Daoy (cell line): ENCODE measurements at regions not wholly inside any gene's neighbourhood (a gene's known extent, or its start where the extent isn't known, plus 50 kb on each side); places are given as distances from the start of the nearest gene placed in this dataset.
"Not testable (repeated sequence)": the region's sequence is repeated elsewhere in the genome, so short reads cannot be mapped to it uniquely, and the experiment has no call there.

Experiments
- DNase-seq: peaks from one replicate; pipeline ENCODE4 v3.0.0-alpha.2; 2015; ENCODE audit warnings: low read depth

DNA sequence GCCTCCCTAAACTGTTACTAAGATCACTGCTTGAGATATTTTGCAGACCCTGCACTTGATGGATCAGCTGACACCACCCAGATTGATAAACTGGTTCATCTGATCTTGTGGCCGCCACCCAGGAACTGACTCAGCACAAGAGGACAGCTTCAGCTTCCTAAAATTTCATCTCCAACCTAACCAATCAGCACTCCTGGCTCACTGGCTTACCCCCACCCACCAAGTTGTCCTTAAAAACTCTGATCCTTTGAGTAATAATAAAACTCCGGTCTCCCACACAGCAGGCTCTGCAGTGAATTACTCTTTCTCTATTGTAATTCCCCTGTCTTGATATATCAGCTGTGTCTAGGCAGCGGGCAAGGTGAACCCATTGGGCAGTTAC is 174.8 kb downstream of the UTP18 start:
- no peak for DNase-seq

- DNase-seq = peak; percentile 38
Measured at GRCh38 chr17:51435641-51436091, 175.3 kb downstream of the UTP18 start.

- no peak for DNase-seq
Measured at GRCh38 chr17:51439395-51440229, 179.3 kb downstream of the UTP18 start.

- DNase-seq = no peak
Measured at GRCh38 chr17:51441431-51441830, 181.1 kb downstream of the UTP18 start.

- DNase-seq = no peak
Measured at GRCh38 chr17:51442088-51442865, 181.9 kb downstream of the UTP18 start.

DNA sequence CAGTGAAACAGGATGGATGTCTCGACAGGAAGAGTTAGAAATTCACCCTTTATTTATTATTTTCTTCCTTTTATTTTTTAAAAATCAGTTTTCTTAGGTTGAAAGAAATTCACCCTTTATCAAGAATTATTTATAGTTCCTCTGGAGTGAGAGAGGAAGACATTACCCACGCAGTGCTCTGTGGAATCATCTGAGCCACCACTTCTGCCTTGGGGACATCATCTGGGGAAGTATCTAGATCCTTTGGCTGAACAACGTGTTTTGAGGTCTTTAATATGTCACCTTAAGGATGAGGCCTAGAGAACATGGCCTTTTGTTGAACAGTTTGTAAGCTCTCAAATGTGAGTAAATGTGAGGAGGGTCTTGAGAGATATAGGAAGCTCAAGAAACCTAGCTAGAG is 183.3 kb downstream of the UTP18 start:
- DNase-seq = no peak

- no peak for DNase-seq
Measured at GRCh38 chr17:51445946-51446345, 185.6 kb downstream of the UTP18 start.

DNA sequence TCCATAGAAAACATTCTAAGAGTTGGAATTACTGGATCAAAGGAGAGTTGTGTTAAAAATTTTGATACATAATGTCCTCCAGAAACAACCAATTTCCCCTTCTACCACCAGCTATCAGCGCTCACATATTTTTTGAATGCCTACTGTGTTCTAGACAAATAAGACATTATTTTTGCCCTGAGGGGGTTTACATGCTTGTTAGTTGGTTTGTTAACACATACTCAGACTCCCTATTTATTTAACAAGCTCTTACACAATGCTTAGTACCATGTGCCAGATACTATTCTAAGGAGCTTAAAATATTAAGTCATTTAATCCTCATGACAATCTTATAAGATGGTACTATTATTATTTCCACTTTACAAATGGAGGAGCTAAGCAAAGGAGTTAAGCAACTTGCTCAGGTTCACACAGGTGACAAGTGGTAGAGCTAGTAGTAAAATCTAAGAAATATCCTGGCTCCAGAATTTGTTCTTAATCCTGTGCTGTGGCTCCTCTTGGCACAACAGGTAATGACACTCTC is 194.2 kb downstream of the UTP18 start:
- DNase-seq = no peak

- DNase-seq = no peak
Measured at GRCh38 chr17:51455211-51455610, 194.9 kb downstream of the UTP18 start.

DNA sequence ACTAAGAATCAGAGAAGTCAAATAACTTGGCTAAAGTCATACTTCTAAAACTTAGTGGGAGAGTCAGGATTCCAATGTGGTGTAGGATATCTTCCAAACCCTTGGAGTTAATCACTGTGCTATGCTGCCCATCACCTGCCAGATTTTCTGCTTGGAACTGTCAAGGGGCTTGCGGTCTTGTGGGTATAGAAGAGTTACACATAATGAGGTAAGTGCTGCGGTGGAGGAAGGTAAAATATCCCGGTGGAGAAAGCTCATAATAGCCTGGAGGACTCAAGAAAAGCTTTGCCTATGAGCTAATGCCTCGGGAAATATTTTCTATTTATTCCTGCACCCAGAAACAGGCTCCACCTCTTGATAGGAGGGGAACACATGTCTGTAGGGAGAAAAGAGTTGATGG is 195.6 kb downstream of the UTP18 start:
- peak; percentile 32 for DNase-seq

DNA sequence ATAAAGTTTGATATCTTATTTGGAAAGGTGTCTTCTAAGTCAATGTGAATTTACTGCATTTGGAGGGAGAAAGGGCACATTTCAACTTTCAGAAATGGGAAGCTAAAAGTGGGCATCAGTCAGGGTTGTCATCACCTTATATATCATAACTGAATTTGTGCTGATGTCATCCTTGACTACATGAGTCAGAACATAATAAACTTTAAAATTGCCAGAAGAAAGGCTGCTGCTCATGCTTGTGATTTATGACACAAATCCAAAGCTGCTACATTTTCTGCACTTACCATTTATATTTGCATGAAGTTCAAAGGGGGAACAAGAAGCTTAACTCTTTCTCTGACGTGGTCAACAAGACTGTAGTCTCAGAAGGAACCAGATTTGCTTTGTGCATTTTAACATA is 196.6 kb downstream of the UTP18 start:
- no peak for DNase-seq

- DNase-seq = peak; percentile 43
Measured at GRCh38 chr17:51461578-51462004, 201.2 kb downstream of the UTP18 start.

DNA sequence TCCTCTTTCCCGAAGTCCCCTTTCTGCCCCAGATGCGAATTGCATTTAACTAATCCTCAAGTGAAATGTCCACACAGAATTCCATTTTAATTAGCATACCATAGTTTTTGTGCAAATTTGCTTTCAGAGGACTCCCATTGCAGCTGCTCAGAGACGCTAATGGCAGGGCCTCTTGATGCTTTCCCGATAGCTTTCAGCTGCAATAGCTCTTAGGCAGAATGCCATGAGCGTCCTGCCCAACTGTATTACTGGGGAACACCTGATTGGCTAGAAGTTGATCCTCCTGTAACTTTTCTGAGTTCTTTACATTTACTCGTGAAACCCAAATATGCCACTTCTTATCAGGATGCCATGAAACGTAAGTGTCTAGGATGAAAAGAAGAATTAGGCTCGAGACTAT is 203.0 kb downstream of the UTP18 start:
- DNase-seq = no peak

DNA sequence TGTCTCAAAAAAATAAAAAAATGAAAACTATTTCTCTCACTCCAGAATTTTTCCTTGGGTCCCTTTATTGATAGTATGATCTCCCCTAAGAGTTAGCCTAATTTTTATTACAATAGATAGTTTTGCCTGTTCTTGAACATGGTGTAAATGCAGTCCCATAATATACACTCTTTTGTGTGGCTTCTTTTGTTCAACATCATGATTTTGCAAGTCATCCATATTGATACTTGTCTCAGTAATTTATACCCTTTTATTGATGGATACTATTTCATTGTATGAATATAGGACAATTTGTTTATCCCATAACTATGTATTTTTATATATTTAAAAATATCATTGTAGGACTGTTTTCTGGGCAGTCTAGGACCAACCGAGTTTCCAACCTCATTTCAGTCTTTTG is 207.0 kb downstream of the UTP18 start:
- no peak for DNase-seq

- DNase-seq = no peak
Measured at GRCh38 chr17:51472670-51473205, 212.4 kb downstream of the UTP18 start.

- no peak for DNase-seq
Measured at GRCh38 chr17:51474764-51475163, 214.4 kb downstream of the UTP18 start.

GRCh38 chr17:51475730-51476129 is 215.4 kb downstream of the UTP18 start:
- DNase-seq = no peak

- no peak for DNase-seq
Measured at GRCh38 chr17:51479303-51479702, 219.0 kb downstream of the UTP18 start.

DNA sequence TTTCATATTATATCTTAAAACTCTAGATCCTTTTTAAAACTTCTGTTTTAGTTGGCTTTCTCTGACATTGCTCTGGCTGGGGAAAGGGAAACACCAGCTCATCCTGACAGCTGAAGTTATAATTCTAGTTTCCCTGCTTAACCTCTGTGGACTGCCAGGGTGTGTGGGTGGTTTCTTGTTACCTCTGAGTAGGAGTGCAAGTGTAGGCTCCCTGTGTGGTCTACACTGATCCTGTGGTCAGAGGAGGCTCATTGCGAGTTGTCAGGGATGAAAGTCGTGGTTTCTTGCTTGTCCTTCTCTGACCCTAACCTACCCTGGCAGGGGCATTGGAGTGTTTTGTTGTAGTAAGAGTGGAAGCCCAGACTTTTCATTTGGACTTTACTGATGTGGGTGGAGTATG is 221.0 kb downstream of the UTP18 start:
- no peak for DNase-seq

- DNase-seq = not testable (repeated sequence)
Measured at GRCh38 chr17:51482248-51482647, 221.9 kb downstream of the UTP18 start.

- DNase-seq = no peak
Measured at GRCh38 chr17:51486091-51486490, 225.7 kb downstream of the UTP18 start.

- DNase-seq = no peak
Measured at GRCh38 chr17:51486885-51487520, 226.7 kb downstream of the UTP18 start.
